ENCODE measurements at regions not wholly inside any gene's neighbourhood (a gene's known extent, or its start where the extent isn't known, plus 50 kb on each side); places are given as distances from the start of the nearest gene placed in this dataset.

- TF ChIP-seq POLR2A (IDR thresholded peaks at IDR 0.05) = no peak
- TF ChIP-seq, protein P1, sequence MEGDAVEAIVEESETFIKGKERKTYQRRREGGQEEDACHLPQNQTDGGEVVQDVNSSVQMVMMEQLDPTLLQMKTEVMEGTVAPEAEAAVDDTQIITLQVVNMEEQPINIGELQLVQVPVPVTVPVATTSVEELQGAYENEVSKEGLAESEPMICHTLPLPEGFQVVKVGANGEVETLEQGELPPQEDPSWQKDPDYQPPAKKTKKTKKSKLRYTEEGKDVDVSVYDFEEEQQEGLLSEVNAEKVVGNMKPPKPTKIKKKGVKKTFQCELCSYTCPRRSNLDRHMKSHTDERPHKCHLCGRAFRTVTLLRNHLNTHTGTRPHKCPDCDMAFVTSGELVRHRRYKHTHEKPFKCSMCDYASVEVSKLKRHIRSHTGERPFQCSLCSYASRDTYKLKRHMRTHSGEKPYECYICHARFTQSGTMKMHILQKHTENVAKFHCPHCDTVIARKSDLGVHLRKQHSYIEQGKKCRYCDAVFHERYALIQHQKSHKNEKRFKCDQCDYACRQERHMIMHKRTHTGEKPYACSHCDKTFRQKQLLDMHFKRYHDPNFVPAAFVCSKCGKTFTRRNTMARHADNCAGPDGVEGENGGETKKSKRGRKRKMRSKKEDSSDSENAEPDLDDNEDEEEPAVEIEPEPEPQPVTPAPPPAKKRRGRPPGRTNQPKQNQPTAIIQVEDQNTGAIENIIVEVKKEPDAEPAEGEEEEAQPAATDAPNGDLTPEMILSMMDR (IDR thresholded peaks at IDR 0.05) = no peak
Measured at GRCh38 chr2:217409949-217410680, 550.3 kb upstream of the TNP1 start.

Data from testis (tissue), 2 donors.